Daoy (cell line): ENCODE measurements at regions not wholly inside any gene's neighbourhood (a gene's known extent, or its start where the extent isn't known, plus 50 kb on each side); places are given as distances from the start of the nearest gene placed in this dataset.

ENCODE experiments used
- DNase-seq: peaks from one replicate; pipeline ENCODE4 v3.0.0-alpha.2; 2015; ENCODE audit warnings: low read depth

DNA sequence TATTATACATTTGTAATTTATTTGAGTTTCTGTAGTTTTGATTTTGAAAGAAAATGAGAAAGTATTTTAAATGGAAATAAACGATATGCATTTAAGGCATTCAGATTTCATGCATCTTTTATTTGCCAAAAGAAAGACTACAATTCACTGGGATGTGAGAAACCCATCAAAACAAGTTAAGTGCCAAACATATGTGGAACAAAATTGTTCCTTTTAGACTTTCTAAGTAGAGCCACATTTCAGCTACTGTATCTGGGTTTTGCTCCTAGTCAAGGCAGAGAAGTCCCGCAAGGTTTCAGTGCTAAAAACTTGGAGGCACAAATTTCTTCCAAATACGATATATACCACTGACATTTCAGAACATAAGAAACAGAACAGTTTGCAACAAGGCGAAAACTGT is 1191.9 kb downstream of the SLITRK5 start:
- no peak for DNase-seq

DNA sequence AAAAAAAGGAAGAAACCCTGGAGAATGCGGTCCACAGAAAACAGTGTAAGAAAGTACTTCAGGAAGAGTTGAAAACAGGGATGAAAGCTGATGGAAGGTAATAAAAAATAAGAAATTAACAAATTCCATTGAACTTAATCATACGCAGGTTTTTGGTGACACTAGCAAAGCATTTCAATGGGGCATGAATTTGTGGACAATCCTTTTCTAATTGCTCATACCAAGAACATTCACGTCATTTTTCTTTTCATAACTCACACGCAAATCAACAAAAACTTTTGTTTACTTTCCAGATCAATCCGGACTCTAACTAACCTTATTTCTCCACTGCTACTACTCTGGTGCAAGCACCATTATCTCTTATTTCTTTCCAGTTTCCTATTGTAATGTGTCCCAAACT is 1195.0 kb downstream of the SLITRK5 start:
- DNase-seq: no peak

DNA sequence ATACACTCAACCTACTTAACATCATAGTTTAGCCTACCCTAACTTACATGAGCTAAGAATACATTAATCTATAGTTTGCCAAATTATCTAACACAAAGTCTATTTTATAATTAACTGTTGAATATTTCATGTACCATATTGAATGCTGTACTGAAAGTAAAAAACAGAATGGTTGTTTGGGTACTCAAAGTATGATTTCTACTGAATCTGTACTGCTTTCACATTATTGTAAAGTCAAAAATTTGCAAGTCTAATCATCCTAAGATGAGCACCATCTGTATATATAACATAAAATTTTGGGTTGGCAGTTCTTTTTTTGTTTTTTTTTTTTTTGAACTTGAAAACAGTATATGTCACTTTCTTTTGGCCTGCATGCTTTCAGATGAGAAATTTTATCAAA is 1212.6 kb downstream of the SLITRK5 start:
- no peak for DNase-seq

DNA sequence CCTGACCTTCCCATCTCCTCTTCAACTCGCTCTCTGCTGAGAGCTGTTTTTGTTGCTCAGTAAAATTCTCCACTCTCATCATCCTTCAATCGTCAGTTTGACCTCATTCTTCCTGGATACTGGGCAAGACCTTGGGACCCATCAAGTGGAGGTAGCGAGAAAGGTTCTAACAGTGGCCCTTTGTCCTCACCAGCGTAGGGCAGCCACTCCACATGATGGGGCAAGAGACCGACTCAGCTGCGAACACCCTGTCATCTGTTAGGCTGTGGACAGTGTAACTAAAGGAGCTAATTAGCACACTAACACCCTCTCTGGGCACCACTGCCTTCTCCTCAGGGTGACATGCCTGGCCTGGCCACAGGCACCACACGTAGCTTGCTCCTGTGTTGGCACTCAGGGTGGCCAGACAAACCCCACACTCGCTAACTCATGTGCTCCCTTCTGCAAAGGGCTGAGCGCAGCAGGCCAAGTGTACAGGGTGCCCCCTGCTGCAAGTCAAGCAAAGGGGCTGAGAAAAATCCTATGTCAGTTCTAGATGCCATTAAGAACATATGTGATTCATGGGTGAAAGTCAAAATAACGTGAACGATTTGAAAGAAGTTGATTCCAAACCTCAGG is 1216.0 kb downstream of the SLITRK5 start:
- DNase-seq: no peak

DNA sequence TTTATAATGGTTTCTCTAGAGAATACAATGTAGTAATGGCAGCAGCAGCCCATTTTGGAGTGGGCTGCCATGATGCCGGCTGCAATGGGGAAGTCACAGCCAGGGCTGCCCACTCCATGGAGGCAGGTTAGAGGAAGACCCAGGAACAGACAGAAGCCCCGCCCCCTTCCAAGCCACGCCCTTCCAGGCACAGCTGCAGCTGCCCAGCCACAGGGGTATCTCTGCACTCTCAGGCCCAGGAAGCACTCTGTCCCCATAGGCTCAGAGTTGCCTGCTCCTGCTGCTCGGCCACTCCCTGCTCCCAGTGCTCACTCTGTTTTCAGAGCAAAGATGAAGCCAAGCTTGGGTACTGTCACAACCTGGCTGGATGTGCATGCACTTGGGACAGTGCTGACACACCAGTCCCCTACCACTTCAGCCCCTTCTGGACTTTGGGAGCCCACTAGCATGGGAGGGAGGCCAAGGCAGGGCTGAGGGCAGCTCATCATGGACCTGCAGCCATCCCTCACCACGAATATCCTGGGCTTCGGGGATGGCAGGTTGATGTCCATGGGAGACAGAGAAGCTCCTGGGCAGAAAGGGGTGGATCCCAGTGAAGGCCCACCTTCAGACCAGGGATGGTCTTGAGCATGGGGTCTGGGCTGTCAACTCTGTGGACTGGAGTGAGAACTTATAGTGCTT is 1224.2 kb downstream of the SLITRK5 start:
- no peak for DNase-seq

- no peak for DNase-seq
These were observed 1225.3 kb downstream of the SLITRK5 start for GRCh38 chr13:88896466-88896865.

GRCh38 chr13:88908961-88909441 is 1237.8 kb downstream of the SLITRK5 start:
- DNase-seq: no peak

DNA sequence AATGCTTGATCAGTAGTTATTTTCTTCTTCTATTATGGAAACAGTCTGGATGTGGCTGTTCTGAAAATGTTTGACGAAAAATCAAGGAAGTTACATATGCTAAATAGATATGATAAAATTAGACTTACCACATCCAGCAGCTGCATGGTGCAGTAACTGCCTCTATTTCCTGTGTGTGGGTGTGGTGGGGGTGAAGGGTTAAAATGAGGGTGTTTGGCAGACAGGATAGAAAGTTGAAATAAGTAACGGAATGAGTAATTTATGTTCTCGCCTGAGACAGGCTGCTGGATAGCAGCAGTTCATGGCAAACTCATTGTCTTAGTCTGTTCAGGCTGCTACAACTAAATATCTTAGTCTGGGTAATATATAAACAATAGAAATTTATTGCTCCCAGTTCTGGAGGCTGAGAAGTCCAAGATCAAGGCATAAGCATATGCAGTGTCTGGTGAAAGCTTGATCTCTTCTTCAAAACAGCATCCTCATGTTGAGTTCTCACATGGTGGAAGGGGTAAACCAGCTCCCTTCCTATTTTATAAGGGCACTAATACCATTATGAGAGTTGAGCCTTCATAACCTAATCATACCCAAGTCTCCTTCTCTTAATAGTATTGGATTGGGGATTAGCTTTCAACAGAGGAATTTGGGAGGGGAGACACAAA is 1248.9 kb downstream of the SLITRK5 start:
- DNase-seq: no peak

- DNase-seq: no peak
These were observed 1254.8 kb downstream of the SLITRK5 start for GRCh38 chr13:88925954-88926353.

DNA sequence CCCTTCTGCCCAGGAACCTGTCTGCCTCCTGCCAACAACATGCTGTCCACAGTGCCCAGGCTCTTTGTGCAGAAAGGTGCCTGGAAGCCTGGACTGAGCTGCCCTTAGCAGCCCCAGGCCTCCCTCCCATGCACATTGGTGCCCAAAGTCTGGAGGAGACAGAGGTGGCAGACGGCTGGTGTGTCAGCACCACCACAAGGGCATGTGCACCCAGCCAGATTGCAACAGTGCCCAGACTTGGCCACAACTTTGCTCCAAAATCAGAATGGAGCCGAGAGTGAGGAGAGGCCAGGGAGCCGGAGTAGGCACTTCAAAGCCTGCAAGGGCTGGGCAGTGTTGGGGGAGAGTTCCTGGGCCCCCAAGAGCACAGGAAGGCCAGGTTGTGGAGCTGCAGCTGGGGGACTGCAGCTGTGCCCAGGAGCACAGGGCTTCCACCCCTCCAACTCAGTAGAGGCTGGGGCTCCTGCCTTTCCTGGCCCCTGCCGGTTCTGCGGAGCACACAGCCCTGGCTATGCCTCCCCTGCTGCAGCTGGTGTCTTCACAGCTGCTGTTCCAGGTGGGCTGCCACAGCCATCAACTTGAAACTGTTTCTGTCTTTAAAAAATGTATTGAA is 1255.8 kb downstream of the SLITRK5 start:
- DNase-seq: no peak

DNA sequence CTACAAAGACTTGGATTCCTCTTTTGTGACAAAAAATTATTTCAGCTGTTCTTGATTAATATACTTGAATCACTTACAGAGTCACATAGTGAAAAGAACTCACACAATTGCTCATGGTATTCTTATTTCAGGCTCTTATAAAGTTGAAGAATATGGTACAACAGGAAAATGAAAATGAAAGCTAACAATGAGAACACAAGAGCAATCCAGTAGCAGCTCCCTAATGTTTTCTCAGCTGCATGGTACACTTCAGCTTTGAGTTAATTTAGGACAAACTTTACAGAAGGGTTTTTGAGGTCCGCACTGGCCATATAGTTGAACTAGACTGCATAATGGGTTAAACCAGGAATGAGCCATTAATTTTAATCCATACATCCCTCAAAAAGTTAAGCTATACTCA is 1261.8 kb downstream of the SLITRK5 start:
- no peak for DNase-seq

- DNase-seq: no peak
These were observed 1266.2 kb downstream of the SLITRK5 start for GRCh38 chr13:88937384-88937783.

- no peak for DNase-seq
These were observed 1274.6 kb downstream of the SLITRK5 start for GRCh38 chr13:88945793-88946192.

- DNase-seq: no peak
These were observed 1277.3 kb downstream of the SLITRK5 start for GRCh38 chr13:88948501-88948900.

- DNase-seq: no peak
These were observed 1287.7 kb downstream of the SLITRK5 start for GRCh38 chr13:88958821-88959220.

DNA sequence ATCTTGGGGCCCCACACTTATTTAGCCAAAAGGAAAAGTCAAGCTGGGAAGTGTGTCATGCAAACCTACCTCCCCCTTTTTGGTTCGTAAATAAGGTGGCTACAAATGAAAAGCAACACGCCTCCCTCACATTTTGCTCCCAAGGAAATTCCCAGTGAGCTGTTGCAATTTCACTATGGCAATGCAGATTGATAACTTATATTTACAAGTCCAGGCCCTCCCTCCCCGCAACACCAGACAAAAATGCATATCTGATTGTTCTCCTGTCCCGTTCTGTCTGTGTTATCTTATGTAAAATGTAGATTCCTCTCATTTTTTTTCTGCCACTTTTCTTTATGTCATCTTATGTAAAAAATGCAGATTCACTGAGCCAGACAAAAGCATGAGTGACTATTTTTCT is 1305.3 kb downstream of the SLITRK5 start:
- DNase-seq: no peak

DNA sequence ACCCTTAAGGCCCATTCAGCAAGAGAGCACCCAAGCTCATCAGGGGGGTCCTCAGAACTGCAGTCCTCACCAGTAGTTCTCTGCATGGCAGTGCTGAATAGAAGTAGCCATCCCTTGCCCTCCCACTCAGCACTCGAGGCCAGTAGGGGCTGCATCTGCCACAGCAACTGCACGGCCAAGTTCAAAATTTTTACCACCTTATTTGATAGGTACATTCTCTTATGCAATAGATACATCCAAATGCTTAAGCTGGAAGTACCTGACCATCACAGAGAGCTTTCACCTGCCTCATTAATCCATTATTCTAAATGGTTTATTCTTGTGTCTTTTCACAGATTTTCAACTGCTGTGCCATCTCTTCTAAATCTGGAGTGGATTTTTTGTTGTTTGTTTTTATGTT is 1307.4 kb downstream of the SLITRK5 start:
- DNase-seq: no peak

GRCh38 chr13:88979465-88980175 is 1308.4 kb downstream of the SLITRK5 start:
- no peak for DNase-seq

DNA sequence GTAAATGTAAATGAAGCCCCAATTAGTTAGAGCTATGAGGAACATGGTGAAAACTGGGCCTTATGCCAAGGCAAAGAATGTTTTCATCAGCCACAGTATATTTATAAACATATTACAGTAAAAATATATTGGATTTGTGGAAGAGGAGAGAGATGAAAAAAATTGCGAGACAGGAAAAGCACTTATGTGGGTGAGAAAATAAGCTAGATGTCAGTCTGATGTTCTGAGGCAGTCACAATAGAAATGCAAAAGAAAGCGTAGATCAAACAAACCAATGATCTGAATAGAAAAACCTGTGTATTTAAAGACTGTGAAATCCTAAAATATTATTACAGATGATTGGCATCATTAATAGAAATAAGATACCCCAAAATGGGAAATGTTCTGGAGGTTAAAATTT is 1332.5 kb downstream of the SLITRK5 start:
- no peak for DNase-seq

DNA sequence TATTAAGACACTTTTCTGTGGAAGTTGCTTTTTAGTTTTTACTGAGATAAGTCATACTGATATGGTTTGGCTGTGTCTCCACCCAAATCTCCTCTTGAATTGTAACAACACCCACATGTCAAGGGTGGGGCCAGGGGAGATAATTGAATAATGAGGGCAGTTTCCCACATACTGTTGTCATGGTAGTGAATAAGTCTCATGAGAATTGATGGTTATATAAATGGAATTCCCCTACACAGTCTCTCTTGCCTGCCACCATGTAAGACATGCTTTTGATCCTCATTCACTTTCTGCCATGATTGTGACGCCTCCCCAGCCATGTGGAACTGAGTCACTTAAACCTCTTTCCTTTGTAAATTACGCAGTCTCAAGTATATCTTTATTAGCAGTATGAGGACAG is 1340.4 kb downstream of the SLITRK5 start:
- no peak for DNase-seq

GRCh38 chr13:89027694-89028306 is 1356.6 kb downstream of the SLITRK5 start:
- no peak for DNase-seq

GRCh38 chr13:89029062-89029461 is 1357.9 kb downstream of the SLITRK5 start:
- no peak for DNase-seq
